Putamen (tissue), 1 donor: ENCODE measurements at regions not wholly inside any gene's neighbourhood (a gene's known extent, or its start where the extent isn't known, plus 50 kb on each side); places are given as distances from the start of the nearest gene placed in this dataset.

Experiments
- DNase-seq: peaks from one replicate; pipeline ENCODE4 v3.0.0-alpha.2; 2016; ENCODE audit warnings: low spot score

GRCh38 chr2:56444339-56444738 lies 260.5 kb downstream of the CCDC85A start:
- DNase-seq, result no peak

GRCh38 chr2:56448403-56449001 lies 264.7 kb downstream of the CCDC85A start:
- no peak for DNase-seq

GRCh38 chr2:56449002-56449431 lies 265.2 kb downstream of the CCDC85A start:
- DNase-seq, result peak; percentile 57

GRCh38 chr2:56449449-56449860 lies 265.7 kb downstream of the CCDC85A start:
- DNase-seq, result no peak

GRCh38 chr2:56450047-56450446 lies 266.3 kb downstream of the CCDC85A start:
- DNase-seq, result no peak

- no peak for DNase-seq
These were observed 267.0 kb downstream of the CCDC85A start for GRCh38 chr2:56450772-56451171.

- no peak for DNase-seq
These were observed 271.9 kb downstream of the CCDC85A start for GRCh38 chr2:56455642-56456041.

GRCh38 chr2:56456791-56457190 lies 273.0 kb downstream of the CCDC85A start:
- no peak for DNase-seq

GRCh38 chr2:56460508-56460907 lies 276.7 kb downstream of the CCDC85A start:
- DNase-seq, result no peak

- no peak for DNase-seq
These were observed 280.3 kb downstream of the CCDC85A start for GRCh38 chr2:56464066-56464465.

- no peak for DNase-seq
These were observed 280.8 kb downstream of the CCDC85A start for GRCh38 chr2:56464613-56465012.

- DNase-seq, result no peak
These were observed 281.7 kb downstream of the CCDC85A start for GRCh38 chr2:56465491-56465890.

GRCh38 chr2:56473524-56473923 lies 289.7 kb downstream of the CCDC85A start:
- no peak for DNase-seq

- no peak for DNase-seq
These were observed 290.8 kb downstream of the CCDC85A start for GRCh38 chr2:56474412-56475158.

GRCh38 chr2:56475191-56475590 lies 291.4 kb downstream of the CCDC85A start:
- no peak for DNase-seq

- no peak for DNase-seq
These were observed 292.8 kb downstream of the CCDC85A start for GRCh38 chr2:56476509-56477071.

- no peak for DNase-seq
These were observed 294.2 kb downstream of the CCDC85A start for GRCh38 chr2:56478027-56478426.

GRCh38 chr2:56483081-56483480 lies 299.3 kb downstream of the CCDC85A start:
- no peak for DNase-seq

GRCh38 chr2:56484906-56485305 lies 301.1 kb downstream of the CCDC85A start:
- no peak for DNase-seq

- DNase-seq, result no peak
These were observed 316.5 kb downstream of the CCDC85A start for GRCh38 chr2:56500317-56500716.

GRCh38 chr2:56502616-56503015 lies 318.8 kb downstream of the CCDC85A start:
- DNase-seq, result no peak

- DNase-seq, result no peak
These were observed 322.1 kb downstream of the CCDC85A start for GRCh38 chr2:56505885-56506284.

- no peak for DNase-seq
These were observed 324.9 kb downstream of the CCDC85A start for GRCh38 chr2:56508662-56509061.
